Mesenchymal stem cell (in vitro differentiated cells and primary cell): ENCODE measurements at regions not wholly inside any gene's neighbourhood (a gene's known extent, or its start where the extent isn't known, plus 50 kb on each side); places are given as distances from the start of the nearest gene placed in this dataset.

Experiments
- DNase-seq: peaks from one replicate; pipeline ENCODE4 v3.0.0-alpha.2; 2013
- H2AFZ ChIP-seq: one replicate; pipeline ENCODE4 v1.6.1; 2013; ENCODE audit warnings: low read depth, mild to moderate bottlenecking, control low read depth, inconsistent platforms, low read length, moderate library complexity
- H2AK5ac ChIP-seq: 2 replicates; pipeline ENCODE4 v1.6.1; 2013; ENCODE audit warnings: low read length, moderate library complexity, mild to moderate bottlenecking, inconsistent platforms; ENCODE audit not compliant: severe bottlenecking
- H2BK120ac ChIP-seq: one replicate; pipeline ENCODE4 v1.6.1; 2013; ENCODE audit warnings: low read depth, mild to moderate bottlenecking, inconsistent platforms, low read length, moderate library complexity
- H2BK12ac ChIP-seq, 2 experiments: one replicate each; pipeline ENCODE4 v1.6.1; 2013; ENCODE audit warnings: inconsistent platforms in 2 of 2, low read length in 2 of 2, mild to moderate bottlenecking in 2 of 2, moderate library complexity in 2 of 2, control low read depth in 1 of 2
- H2BK15ac ChIP-seq: one replicate; pipeline ENCODE4 v1.6.1; 2013; ENCODE audit warnings: mild to moderate bottlenecking, low read depth, inconsistent platforms; ENCODE audit not compliant: poor library complexity, severe bottlenecking
- H2BK5ac ChIP-seq: 2 replicates; pipeline ENCODE4 v1.6.1; 2013; ENCODE audit warnings: low read depth, mild to moderate bottlenecking, low read length, control low read depth, inconsistent platforms; ENCODE audit not compliant: poor library complexity, severe bottlenecking
- H3K14ac ChIP-seq, 2 experiments: one replicate each; pipeline ENCODE4 v1.6.1; 2013; ENCODE audit warnings: inconsistent platforms in 2 of 2, low read length in 2 of 2, control low read depth in 1 of 2, mild to moderate bottlenecking in 1 of 2, moderate library complexity in 1 of 2
- H3K18ac ChIP-seq, 2 experiments: one replicate each; pipeline ENCODE4 v1.6.1; 2013; ENCODE audit warnings: inconsistent platforms in 2 of 2, low read length in 2 of 2, control low read depth in 1 of 2, low read depth in 1 of 2, mild to moderate bottlenecking in 1 of 2
- H3K23ac ChIP-seq, 2 experiments: one replicate each; pipeline ENCODE4 v1.6.1; 2013; ENCODE audit warnings: inconsistent platforms in 2 of 2, low read length in 2 of 2, mild to moderate bottlenecking in 2 of 2, moderate library complexity in 2 of 2, control low read depth in 1 of 2
- H3K27ac ChIP-seq: 2 replicates; pipeline ENCODE4 v1.5.1; 2013; ENCODE audit warnings: mild to moderate bottlenecking, moderate library complexity, low read length, control low read depth, inconsistent platforms; ENCODE audit not compliant: poor library complexity, severe bottlenecking
- H3K27me3 ChIP-seq, 2 experiments: 2 replicates each; pipeline versions ENCODE4 v1.6.1 to v1.7.0; 2013; ENCODE audit warnings: low read length in 2 of 2, mild to moderate bottlenecking in 2 of 2, moderate library complexity in 2 of 2, control low read depth in 1 of 2, inconsistent platforms in 1 of 2; ENCODE audit not compliant: control insufficient read depth in 1 of 2, insufficient read depth in 1 of 2
- H3K36me3 ChIP-seq, 2 experiments: 2 replicates each; pipeline versions ENCODE4 v1.6.1 to v1.7.0; 2013; ENCODE audit warnings: low read length in 2 of 2, control low read depth in 1 of 2, inconsistent platforms in 1 of 2, low read depth in 1 of 2, mild to moderate bottlenecking in 1 of 2; ENCODE audit not compliant: insufficient read depth in 2 of 2, control insufficient read depth in 1 of 2
- H3K4ac ChIP-seq, 2 experiments: one replicate each; pipeline ENCODE4 v1.6.1; 2013; ENCODE audit warnings: inconsistent platforms in 2 of 2, low read length in 2 of 2, mild to moderate bottlenecking in 2 of 2, moderate library complexity in 2 of 2, control low read depth in 1 of 2, low read depth in 1 of 2
- H3K4me1 ChIP-seq: 2 replicates; pipeline ENCODE4 v1.6.1; 2013; ENCODE audit warnings: low read depth, low read length, control low read depth; ENCODE audit not compliant: control insufficient read depth, insufficient read depth
- H3K4me2 ChIP-seq: 2 replicates; pipeline ENCODE4 v1.6.1; 2013; ENCODE audit warnings: low read length, mild to moderate bottlenecking, inconsistent platforms; ENCODE audit not compliant: poor library complexity, severe bottlenecking
- H3K4me3 ChIP-seq, 2 experiments: 2 replicates each; pipeline versions ENCODE4 v1.5.1 to v1.7.0; 2013; ENCODE audit warnings: low read length in 2 of 2, mild to moderate bottlenecking in 2 of 2, control low read depth in 1 of 2, low read depth in 1 of 2; ENCODE audit not compliant: insufficient read depth in 1 of 2
- H3K79me1 ChIP-seq: replicated peaks from 2 replicates; pipeline ENCODE4 v1.6.1; 2013; ENCODE audit warnings: mild to moderate bottlenecking, control low read depth, low read length, inconsistent platforms; ENCODE audit not compliant: poor library complexity, severe bottlenecking
- H3K9ac ChIP-seq: 2 replicates; pipeline ENCODE4 v1.7.0; 2013; ENCODE audit warnings: mild to moderate bottlenecking, low read length, moderate library complexity
- H3K9me3 ChIP-seq: 2 replicates; pipeline ENCODE4 v1.7.0; 2013; ENCODE audit warnings: mild to moderate bottlenecking, low read length; ENCODE audit not compliant: control insufficient read depth
- H4K8ac ChIP-seq: one replicate; pipeline ENCODE4 v1.6.1; 2013; ENCODE audit warnings: inconsistent platforms, mild to moderate bottlenecking, low read length, moderate library complexity
- H4K91ac ChIP-seq: one replicate; pipeline ENCODE4 v1.6.1; 2013; ENCODE audit warnings: mild to moderate bottlenecking, low read length, inconsistent platforms
- WGBS: methylation state at CpG from one replicate; pipeline ENCODE4 v1.1.7; 2013; ENCODE audit warnings: mixed read lengths; 5-methylcytosine and 5-hydroxymethylcytosine counted together

GRCh38 chr14:103189481-103190470, 66.5 kb downstream of the TNFAIP2 start:
- peaks cover 5 to 56% of the 10 kb centered on the region in 2 experiments for H3K27me3 ChIP-seq
- H2BK5ac ChIP-seq: no peak overlapping the region
- H3K18ac ChIP-seq: no peak overlapping the region
- H3K14ac ChIP-seq: no peak overlapping the region
- H4K91ac ChIP-seq: no peak overlapping the region
- no peak overlapping the region for H2BK15ac ChIP-seq
- no peak overlapping the region for H3K4ac ChIP-seq
- H3K27ac ChIP-seq: no peak overlapping the region
- no peak overlapping the region for H3K9ac ChIP-seq
- DNase-seq: no peak
- H3K36me3 ChIP-seq: no peaks in the 10 kb centered on the region
- H3K4me3 ChIP-seq: no peak overlapping the region
- H2AK5ac ChIP-seq: no peak overlapping the region
- no peaks in the 10 kb centered on the region for H3K79me1 ChIP-seq
- H4K8ac ChIP-seq: no peak overlapping the region
- no peak overlapping the region for H3K4me2 ChIP-seq
- H3K4me1 ChIP-seq: peaks cover 9% of the 10 kb centered on the region
- H2BK12ac ChIP-seq: no peak overlapping the region
- no peak overlapping the region for H2BK120ac ChIP-seq
- H3K9me3 ChIP-seq: no peaks in the 10 kb centered on the region
- H3K23ac ChIP-seq: no peak overlapping the region
- 45% methylated on average over 39 of the region's 48 CpGs for WGBS
- no peak overlapping the region for H2AFZ ChIP-seq

- H2BK15ac ChIP-seq: no peak overlapping the region
- H2BK120ac ChIP-seq: no peak overlapping the region
- H3K27ac ChIP-seq: no peak overlapping the region
- DNase-seq: no peak
- H2AFZ ChIP-seq: no peak overlapping the region
- no peak overlapping the region for H3K18ac ChIP-seq
- no peak overlapping the region for H3K14ac ChIP-seq
- peaks cover 5 to 56% of the 10 kb centered on the region in 2 experiments for H3K27me3 ChIP-seq
- H3K9me3 ChIP-seq: no peaks in the 10 kb centered on the region
- H3K36me3 ChIP-seq: no peaks in the 10 kb centered on the region
- no peak overlapping the region for H3K4ac ChIP-seq
- H3K4me1 ChIP-seq: peaks cover 9% of the 10 kb centered on the region
- no peak overlapping the region for H2BK5ac ChIP-seq
- WGBS: 96% methylated on average over 11 of the region's 11 CpGs
- no peak overlapping the region for H2BK12ac ChIP-seq
- no peak overlapping the region for H4K91ac ChIP-seq
- no peak overlapping the region for H2AK5ac ChIP-seq
- H3K79me1 ChIP-seq: no peaks in the 10 kb centered on the region
- H3K4me3 ChIP-seq: no peak overlapping the region
- no peak overlapping the region for H3K4me2 ChIP-seq
- H3K9ac ChIP-seq: no peak overlapping the region
- no peak overlapping the region for H4K8ac ChIP-seq
- H3K23ac ChIP-seq: no peak overlapping the region
Measured at GRCh38 chr14:103190741-103191140, 67.5 kb downstream of the TNFAIP2 start.

- no peak overlapping the region for H4K8ac ChIP-seq
- H3K27me3 ChIP-seq: peaks cover 5 to 47% of the 10 kb centered on the region in 2 experiments
- H2BK5ac ChIP-seq: no peak overlapping the region
- no peak overlapping the region for H3K4ac ChIP-seq
- H3K27ac ChIP-seq: no peak overlapping the region
- H2BK15ac ChIP-seq: no peak overlapping the region
- H3K14ac ChIP-seq: no peak overlapping the region
- no peak overlapping the region for H3K4me3 ChIP-seq
- H3K4me1 ChIP-seq: peaks cover 9% of the 10 kb centered on the region
- H2BK120ac ChIP-seq: no peak overlapping the region
- 89% methylated on average over 3 of the region's 3 CpGs for WGBS
- no peak for DNase-seq
- H3K18ac ChIP-seq: no peak overlapping the region
- no peak overlapping the region for H3K9ac ChIP-seq
- no peaks in the 10 kb centered on the region for H3K79me1 ChIP-seq
- no peaks in the 10 kb centered on the region for H3K36me3 ChIP-seq
- no peak overlapping the region for H2AK5ac ChIP-seq
- no peak overlapping the region for H4K91ac ChIP-seq
- H2AFZ ChIP-seq: no peak overlapping the region
- no peaks in the 10 kb centered on the region for H3K9me3 ChIP-seq
- H2BK12ac ChIP-seq: no peak overlapping the region
- H3K4me2 ChIP-seq: no peak overlapping the region
- H3K23ac ChIP-seq: no peak overlapping the region
Measured at GRCh38 chr14:103191844-103192243, 68.6 kb downstream of the TNFAIP2 start.

GRCh38 chr14:103192246-103192840, 69.1 kb downstream of the TNFAIP2 start:
- WGBS: 90% methylated on average over 7 of the region's 7 CpGs
- H3K27me3 ChIP-seq: peaks cover 5 to 42% of the 10 kb centered on the region in 2 experiments
- H2BK120ac ChIP-seq: no peak overlapping the region
- no peak overlapping the region for H2AK5ac ChIP-seq
- no peak overlapping the region for H3K4me2 ChIP-seq
- H3K14ac ChIP-seq: no peak overlapping the region
- DNase-seq: no peak
- H3K27ac ChIP-seq: no peak overlapping the region
- H2BK12ac ChIP-seq: no peak overlapping the region
- H2AFZ ChIP-seq: no peak overlapping the region
- no peaks in the 10 kb centered on the region for H3K79me1 ChIP-seq
- no peaks in the 10 kb centered on the region for H3K9me3 ChIP-seq
- peaks cover 9% of the 10 kb centered on the region for H3K4me1 ChIP-seq
- H3K23ac ChIP-seq: no peak overlapping the region
- no peak overlapping the region for H4K91ac ChIP-seq
- no peak overlapping the region for H2BK5ac ChIP-seq
- no peak overlapping the region for H2BK15ac ChIP-seq
- no peak overlapping the region for H4K8ac ChIP-seq
- H3K4me3 ChIP-seq: no peak overlapping the region
- H3K18ac ChIP-seq: no peak overlapping the region
- H3K9ac ChIP-seq: no peak overlapping the region
- no peaks in the 10 kb centered on the region for H3K36me3 ChIP-seq
- no peak overlapping the region for H3K4ac ChIP-seq
